Loucy (cell line): ENCODE measurements at regions not wholly inside any gene's neighbourhood (a gene's known extent, or its start where the extent isn't known, plus 50 kb on each side); places are given as distances from the start of the nearest gene placed in this dataset.

Experiments used
- EZH2phosphoT487 ChIP-seq: fragments of 200-600 bp; IDR thresholded peaks from 2 replicates; pipeline ENCODE4 v1.6.1; 2018; ENCODE audit warnings: antibody characterized with exemption, mild to moderate bottlenecking, moderate library complexity, borderline replicate concordance
- TF ChIP-seq, protein P1 (sequence below): fragments of 200-600 bp; sonication (generic); conservative IDR thresholded peaks from 2 replicates; pipeline ENCODE4 v1.5.1; 2014; ENCODE audit warnings: mild to moderate bottlenecking, antibody characterized with exemption, low read length

- TF ChIP-seq, protein P1, sequence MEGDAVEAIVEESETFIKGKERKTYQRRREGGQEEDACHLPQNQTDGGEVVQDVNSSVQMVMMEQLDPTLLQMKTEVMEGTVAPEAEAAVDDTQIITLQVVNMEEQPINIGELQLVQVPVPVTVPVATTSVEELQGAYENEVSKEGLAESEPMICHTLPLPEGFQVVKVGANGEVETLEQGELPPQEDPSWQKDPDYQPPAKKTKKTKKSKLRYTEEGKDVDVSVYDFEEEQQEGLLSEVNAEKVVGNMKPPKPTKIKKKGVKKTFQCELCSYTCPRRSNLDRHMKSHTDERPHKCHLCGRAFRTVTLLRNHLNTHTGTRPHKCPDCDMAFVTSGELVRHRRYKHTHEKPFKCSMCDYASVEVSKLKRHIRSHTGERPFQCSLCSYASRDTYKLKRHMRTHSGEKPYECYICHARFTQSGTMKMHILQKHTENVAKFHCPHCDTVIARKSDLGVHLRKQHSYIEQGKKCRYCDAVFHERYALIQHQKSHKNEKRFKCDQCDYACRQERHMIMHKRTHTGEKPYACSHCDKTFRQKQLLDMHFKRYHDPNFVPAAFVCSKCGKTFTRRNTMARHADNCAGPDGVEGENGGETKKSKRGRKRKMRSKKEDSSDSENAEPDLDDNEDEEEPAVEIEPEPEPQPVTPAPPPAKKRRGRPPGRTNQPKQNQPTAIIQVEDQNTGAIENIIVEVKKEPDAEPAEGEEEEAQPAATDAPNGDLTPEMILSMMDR, result no peak
- TF ChIP-seq EZH2phosphoT487, result no peak
Measured at GRCh38 chr16:79365702-79366101, 234.8 kb downstream of the MAF start.
